GM12892 (cell line): ENCODE measurements at regions not wholly inside any gene's neighbourhood (a gene's known extent, or its start where the extent isn't known, plus 50 kb on each side); places are given as distances from the start of the nearest gene placed in this dataset.

Source experiments
- POLR2A ChIP-seq: IDR thresholded peaks from 2 replicates; pipeline ENCODE4 v1.6.1; 2011; ENCODE audit warnings: low read depth, low read length, control low read depth
- POLR2AphosphoS5 ChIP-seq: IDR thresholded peaks from 2 replicates; pipeline ENCODE4 v1.6.1; 2011; ENCODE audit warnings: low read depth, low read length, control low read depth

DNA sequence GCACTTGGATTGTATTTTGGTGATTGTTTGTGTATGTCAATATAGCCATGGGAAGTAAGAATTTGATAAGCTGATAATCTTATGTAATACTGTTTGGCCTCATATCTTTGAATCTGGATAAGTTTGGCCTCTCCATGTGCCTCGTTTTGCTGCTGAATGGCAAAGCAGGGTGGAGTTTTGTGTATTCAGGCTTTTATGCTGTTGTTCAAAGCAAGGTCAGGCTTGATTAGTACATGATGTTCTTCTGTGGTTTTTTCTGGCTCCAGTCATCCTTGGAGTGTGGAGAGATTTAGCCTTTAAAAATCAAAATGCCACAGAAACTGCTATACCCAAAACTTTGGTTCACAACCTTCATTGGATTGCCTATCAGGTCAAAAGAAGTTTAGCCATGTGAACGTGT, 728.9 kb upstream of the GJE1 start:
- no peak for TF ChIP-seq POLR2A
- TF ChIP-seq POLR2AphosphoS5: no peak
